GM21447 (cell line): ENCODE measurements at regions not wholly inside any gene's neighbourhood (a gene's known extent, or its start where the extent isn't known, plus 50 kb on each side); places are given as distances from the start of the nearest gene placed in this dataset.
A peak's percentile ranks its signal among the peaks of the same experiment; 100 is the strongest.
"Not testable (repeated sequence)": the region's sequence is repeated elsewhere in the genome, so short reads cannot be mapped to it uniquely, and the experiment has no call there.

ENCODE experiments used
- ATAC-seq: cut with Tn5 transposase; IDR thresholded peaks from one replicate; pipeline ENCODE4 v1.9.1; 2021; ENCODE audit not compliant: unreplicated experiment

DNA sequence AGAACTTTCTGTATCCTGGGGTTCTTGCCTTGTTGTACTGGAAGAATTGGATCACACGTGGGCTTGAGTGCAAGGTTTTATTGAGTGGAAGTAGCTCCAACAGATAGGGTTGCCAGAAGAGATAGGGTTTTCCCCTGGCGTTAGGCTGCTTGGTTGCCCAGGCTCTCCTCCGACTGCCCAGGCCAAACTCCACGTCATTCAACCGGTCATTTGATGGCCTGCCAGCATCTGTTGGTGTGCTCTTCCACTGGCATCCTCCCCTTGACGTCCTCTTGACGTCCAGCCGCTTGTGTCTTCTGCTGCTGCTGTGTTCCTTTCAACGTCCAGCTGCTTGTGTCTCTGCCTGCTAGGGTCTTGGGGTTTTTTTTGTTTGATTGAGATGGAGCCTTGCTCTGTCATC lies 111.2 kb upstream of the XIST start:
- no peak for ATAC-seq

DNA sequence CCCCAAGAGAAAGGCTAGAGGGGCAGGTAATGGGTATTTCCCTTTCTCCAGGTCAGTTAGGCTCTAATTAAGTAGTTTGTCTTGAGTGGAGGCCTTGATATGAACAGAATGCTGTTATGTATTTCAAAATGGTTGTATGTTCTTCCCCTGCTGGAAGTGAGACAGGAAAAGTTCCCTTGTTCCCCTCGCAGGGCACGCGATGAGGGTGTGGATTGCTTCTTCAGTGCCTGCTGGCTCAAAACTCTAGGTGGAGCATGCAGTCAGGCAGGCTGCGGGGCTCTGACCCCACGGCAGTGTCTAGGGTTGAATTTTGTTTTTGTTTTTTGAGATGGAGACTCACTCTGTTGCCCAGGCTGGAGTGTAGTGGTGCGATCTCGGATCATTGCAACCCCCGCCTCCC lies 110.4 kb upstream of the XIST start:
- no peak for ATAC-seq

DNA sequence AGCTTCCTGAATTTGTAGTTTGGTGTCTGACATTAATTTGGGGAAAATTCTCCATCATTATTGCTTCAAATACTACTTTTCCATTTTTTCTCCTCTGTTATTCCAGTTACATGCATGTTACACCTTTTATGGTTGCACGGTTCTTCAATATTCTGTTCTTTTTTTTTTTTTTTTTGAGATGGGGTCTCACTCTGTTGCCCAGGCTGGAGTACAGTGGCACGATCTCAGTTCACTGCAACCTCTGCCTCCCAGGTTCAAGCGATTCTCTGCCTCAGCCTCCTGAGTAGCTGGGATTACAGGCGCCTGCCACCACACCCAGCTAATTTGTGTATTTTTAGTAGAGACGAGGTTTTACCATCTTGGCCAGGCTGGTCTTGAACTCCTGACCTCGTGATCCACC lies 109.4 kb upstream of the XIST start:
- not testable (repeated sequence) for ATAC-seq

DNA sequence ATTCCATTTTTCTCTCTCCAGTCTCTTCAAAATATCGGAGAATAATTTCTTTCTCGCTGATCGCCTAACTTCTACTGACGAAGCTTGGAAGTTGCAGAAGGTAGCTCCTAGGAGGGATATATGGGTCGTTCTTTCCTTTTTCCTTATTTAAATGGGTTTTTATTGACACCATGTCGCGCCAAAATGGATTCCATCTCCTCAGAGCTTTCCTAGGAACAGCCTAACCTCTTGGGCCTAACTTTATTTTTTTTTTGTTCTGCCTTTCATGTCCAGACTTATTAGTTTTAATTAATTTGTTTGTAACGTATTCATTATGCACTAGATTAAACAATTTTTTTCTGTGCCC lies 92.0 kb upstream of the XIST start:
- no peak for ATAC-seq

DNA sequence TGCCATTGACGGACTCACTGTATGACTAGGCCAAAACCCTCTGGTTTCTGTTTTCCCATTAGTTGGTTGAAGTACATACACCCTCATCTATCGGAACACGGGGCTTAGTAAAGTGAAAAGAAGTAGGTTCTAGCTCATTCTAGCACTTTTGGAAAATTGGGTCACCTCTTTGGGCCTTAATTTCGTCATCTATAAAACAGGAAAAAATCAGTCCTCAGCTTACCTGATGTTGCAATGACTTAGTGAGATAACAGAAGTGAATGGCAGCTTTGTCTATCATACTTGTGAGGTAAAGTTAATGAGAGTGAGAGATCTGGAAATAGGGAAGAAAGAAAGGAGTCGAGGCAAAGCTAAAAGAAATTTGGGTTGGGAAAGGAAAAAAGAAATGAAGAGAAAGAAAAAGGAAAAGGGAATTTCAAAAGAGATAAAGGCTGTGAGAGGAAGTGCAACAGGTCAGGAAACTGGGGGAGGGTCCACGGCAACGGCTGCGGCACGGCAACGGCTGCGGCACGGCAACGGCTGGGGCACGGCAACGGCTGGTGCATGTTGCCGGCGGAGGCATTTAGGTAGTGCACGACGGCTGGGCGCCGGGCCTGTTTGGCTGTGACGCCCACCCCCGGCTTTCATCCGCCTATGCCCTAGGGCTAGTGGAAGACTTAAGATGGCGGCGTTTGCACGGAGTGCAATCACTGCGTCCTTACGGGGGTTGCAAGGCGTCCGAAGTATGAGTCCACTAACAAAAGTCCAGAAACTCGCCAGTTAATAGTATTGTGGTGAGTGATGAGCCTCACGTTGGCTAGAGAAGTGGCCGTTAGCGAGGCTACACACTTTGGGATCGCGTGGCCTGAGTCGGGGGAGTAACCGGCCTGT lies 91.4 kb upstream of the XIST start:
- ATAC-seq, result peak; percentile 96

DNA sequence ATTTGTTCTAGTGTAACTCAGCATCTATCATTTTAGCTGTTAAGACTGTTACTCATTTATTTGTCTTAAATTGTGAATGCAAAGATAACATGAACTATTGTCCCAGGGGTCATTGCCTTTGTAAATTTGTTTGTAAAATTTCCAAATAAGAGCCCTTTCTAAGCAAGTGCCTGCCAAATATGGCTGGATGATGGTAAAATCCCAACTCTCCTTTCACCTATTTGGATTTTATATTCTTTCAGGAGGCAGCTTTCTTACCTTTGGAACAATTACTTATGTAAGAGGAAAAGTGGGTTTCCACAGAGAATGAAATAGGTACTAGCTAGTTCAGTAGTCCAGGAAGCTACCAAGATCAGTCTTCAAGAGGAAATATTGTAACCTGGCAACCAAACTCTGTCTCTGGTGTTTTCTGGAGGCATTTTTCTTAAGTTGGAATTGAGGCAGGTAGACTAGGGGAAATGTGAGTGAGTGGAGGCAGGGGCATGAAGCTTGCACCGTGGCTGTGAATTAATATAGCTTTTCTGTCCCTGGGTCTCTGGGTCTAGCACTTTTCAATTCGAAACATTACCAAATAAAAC lies 88.5 kb upstream of the XIST start:
- ATAC-seq, result no peak

DNA sequence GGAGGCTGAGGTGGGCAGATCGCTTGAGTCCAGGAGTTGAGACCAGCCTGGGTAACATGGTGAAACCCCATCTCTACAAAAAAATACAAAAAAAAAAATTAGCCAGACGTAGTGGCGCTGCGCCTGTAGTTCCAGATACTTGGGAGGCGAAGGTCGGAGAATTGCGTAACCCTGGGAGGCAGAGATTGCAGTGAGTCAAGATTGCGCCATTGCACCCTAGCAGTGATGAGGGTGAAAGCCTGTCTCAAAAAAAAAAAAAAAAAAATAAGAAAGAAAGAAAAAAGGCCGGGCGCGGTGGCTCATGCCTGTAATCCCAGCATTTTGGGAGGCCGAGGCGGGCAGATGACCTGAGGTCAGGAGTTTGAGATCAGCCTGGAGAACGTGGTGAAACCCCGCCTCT lies 85.3 kb upstream of the XIST start:
- ATAC-seq, result not testable (repeated sequence)

DNA sequence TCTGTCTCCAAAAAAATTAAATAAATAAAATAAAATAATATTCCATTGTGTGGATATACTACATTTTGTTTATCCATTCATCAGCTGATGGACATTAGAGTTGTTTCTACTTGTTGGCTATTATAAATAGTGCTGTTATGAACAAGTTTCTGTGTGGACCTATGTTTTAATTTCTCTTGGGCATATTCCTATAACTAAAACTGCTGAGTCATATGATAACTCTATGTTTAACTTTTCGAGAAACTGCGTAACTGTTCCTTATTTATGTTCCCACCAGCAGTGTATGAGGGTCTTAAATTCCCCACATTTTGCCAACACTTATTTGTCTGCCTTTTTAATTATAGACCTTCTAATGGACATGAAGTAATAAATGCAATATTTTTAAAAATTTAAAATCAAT lies 80.0 kb upstream of the XIST start:
- ATAC-seq, result no peak

DNA sequence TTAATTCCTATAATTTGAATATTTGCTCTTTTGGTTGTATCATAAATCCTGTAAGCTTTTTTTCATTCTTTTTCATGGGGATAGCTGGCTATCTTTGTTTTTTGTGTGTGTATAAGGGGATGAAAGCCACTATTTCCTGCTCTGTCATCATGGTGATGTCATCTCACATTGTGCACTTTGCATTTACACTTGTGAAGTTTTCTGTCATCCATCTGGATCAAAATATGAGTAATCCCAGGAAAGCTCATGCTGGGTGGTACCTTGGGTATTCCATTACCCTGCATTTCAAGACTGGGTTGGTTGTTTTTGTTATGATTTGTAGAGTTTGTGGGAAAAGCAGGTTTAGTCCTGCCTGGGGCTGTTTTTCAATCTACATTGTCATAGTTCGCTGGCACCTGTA lies 77.8 kb upstream of the XIST start:
- no peak for ATAC-seq

DNA sequence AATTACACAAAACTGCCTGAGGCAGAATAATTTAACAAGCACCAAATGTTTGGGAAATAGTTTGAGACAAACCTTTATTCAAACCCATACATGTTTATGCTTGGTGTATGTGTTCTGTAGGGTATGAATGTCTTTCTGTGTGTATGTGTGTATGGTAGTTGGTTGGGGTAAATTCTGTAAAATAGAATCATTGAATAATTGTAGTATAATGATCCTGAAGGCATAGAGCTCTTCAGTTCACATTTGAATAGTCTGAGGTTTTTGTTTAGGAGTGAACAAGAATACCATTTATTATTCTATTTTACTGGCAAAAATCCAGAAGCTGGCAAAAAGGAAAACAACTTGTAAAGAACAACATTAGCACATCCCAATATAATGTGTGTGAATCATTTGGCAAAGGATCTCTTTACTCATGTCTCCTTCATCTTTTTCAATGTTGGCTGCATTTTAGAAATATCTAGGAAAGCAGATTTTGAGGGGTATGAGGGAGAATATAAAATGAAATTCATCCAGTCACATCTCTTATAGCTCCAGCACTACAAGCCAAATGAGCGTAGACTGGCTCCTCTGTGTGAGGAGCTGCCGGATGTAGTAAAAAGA lies 70.4 kb upstream of the XIST start:
- ATAC-seq, result no peak

DNA sequence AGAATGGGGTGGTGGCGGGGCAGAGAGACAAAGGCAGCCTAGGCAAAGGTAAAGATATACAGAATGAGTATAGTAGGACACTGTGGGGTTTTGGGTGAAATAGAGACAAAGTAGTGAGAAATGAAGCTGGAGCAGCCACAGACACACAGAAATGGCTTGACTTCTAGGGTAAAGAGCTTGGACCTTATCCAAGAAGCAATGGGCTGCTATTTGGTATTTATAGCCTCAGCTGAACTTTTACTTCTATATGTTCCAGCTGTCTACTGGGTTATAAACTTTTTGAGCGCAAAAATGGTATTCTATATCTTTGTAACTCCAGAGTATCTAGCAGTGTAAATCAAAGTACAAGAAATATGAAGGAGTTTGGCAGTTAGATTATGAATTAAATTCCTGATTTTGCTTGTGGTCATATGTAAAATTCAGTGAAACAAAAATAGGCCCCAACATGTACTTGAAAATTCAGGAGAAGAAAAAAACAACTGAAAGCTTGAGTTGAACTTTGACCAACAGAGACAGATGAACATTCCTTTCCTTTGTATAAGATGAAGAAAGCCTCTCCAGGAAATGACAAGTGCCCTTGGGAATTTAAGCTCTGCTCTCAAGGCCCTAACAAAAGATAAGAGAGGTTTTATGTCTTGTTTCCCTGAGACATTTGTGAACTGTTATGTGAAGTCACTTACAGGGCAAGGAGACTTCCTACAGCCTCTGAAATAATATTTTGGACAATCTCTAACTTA lies 64.6 kb upstream of the XIST start:
- ATAC-seq, result no peak

DNA sequence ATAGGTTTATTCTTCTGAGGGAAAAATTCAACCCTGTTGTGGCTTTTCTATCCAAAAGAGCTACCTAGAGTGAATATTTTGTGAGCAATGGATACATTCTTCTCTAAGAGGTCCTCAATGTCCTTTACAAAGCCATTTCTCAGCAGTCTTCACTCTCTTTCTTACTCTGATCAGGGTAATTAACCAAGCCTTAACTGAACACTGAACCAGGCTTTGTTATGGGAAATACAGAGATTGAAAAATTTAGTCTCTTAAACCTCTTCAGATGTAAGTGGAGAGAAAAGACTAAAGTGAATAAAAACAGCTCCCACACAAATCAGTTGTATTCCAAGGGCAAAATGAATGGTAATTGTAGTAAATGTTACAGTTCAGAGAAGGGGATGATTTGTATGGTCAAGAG lies 64.0 kb upstream of the XIST start:
- ATAC-seq, result no peak

DNA sequence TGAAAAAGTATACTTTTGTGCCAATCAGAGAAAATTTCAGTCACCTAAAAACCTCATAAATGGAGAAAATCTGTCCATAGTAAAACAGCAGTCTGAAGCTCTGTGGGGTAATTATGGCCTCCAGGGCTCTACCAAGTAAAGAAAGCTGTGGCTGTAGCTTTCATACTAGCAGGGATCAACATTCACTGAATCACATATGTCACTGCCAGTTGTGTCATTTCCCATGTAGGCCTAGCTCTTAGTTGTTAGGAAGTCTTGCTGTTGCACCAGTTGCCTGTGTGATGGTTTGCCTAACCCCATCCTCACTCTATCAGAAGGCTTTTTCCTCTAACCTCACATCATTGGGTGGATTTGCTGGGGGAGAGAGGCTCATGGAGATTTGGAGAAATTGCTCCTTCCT lies 62.3 kb upstream of the XIST start:
- ATAC-seq, result not testable (repeated sequence)

DNA sequence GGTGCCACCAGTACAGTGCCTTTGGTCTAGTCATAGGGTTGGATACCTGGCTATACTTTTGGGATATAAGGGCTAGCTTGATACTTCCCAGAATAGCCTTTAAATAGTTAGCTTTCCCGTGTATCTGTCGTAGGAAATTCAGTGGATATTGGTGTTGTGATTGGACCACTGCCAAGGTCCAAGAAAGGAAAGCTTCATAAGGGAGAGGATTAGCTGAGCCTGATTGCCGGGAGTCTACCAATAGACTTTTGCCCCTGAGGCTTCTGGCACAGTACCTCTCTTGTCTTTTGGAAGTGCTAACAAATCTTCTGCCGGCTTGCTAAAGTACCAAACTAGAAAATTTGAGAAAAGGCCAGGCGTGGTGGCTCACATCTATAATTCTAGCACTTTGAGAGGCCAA lies 61.1 kb upstream of the XIST start:
- ATAC-seq, result no peak

DNA sequence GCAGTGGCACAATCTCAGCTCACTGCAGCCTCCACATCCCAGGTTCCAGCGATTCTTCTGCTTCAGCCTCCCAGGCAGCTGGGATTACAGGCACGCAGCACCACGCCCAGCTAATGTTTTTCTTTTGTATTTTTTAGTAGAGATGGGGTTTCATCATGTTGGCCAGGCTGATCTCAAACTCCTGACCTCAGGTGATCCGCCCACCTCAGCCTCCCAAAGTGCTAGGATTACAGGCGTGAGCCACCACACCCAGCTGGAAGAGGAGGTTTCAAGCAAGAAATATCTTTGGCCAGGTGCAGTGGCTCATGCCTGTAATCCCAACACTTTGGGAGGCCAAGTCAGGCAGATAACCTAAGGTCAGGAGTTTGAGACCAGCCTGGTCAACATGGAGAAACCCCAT lies 59.4 kb upstream of the XIST start:
- ATAC-seq, result not testable (repeated sequence)

DNA sequence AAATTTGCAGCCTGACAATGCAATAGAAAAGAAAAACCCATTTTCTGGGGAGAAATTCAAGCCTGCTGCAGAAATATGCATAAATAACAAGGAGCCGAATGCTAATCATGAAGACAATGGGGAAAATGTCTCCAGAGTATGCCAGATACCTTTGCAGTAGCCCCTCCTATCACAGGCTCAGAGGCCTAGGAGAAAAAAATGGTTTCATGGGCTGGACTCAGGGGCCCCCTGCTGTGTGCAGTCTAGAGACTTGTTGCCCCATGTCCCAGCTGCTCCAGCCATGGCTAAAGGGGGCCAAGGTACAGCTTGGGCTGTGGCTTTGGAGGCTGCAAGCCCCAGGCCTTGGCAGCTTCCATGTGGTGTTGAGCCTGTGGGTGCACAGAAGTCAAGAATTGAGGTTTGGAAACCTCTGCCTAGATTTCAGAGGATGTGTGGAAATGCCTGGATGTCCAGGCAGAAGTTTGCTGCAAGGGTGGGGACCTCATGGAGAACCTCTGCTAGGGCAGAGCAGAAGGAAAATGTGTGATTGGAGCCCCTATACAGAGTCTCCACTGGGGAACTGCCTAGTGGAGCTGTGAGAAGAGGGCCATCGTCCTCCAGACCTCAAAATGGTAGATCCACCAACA lies 53.3 kb upstream of the XIST start:
- ATAC-seq, result not testable (repeated sequence)

DNA sequence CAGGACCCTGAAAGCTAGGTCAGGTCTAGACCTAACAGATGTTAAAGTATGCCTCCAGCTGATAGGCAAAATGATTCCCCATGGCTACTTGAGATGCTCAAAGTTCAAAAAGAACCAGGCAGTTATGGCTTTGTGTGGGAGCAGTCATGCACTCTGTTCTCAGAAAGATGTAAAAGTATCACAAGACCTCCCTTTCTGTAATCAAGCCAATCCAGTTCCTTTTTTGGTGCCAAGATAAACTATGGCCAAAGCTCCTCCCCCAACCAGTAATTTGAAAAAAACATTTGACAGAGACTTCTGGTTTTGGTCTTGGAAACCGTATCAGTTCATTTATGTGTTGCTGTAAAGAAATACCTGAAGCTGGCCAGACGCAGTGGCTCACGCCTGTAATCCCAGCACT lies 51.4 kb upstream of the XIST start:
- ATAC-seq, result no peak
